GM12878 (cell line): ENCODE measurements at regions not wholly inside any gene's neighbourhood (a gene's known extent, or its start where the extent isn't known, plus 50 kb on each side); places are given as distances from the start of the nearest gene placed in this dataset.

ENCODE experiments used
- ATAC-seq: fragments of 200-7000 bp; cut with Tn5 transposase; 3 replicates; pipeline ENCODE4 v1.9.1; 2020; ENCODE audit warnings: mild to moderate bottlenecking, moderate library complexity
- BruUV-seq: library from RNA; stranded (reverse); fragments of 400-500 nt; replicated peaks from 2 replicates; lab custom pipeline; 2021; lab: Mats Ljungman, UMichigan
- CTCF ChIA-PET: fragments of 300-600 bp; sonication (Branson Sonifier 250); formaldehyde crosslinking; extraction: SDS; loops from one replicate; lab custom pipeline; 2021; ENCODE audit warnings: inconsistent platforms; lab: Yijun Ruan, JAX
- POLR2A ChIA-PET: fragments of 350-600 bp; formaldehyde crosslinking; extraction: SDS; loops from one replicate; lab custom pipeline; 2021; ENCODE audit warnings: inconsistent platforms; lab: Charles Lee
- RAD21 ChIA-PET: fragments of 300-600 bp; sonication (Branson Sonifier 250); formaldehyde crosslinking; loops from one replicate; lab custom pipeline; 2023; ENCODE audit warnings: antibody characterized with exemption; ENCODE audit not compliant: unreplicated experiment; lab: Charles Lee
- SMC1A ChIA-PET: fragments of 300-600 bp; sonication (Branson Sonifier 250); formaldehyde crosslinking; loops from one replicate; lab custom pipeline; 2023; ENCODE audit not compliant: unreplicated experiment, uncharacterized antibody; lab: Charles Lee
- DNase-seq: peaks from one replicate; pipeline ENCODE4 v3.0.0-alpha.2; 2011; ENCODE audit warnings: low read depth, low spot score
- FAIRE-seq: peaks from 3 replicates; lab custom pipeline; 2011; peaks lifted over from hg19 to GRCh38; lab: Jason Lieb, UNC
- H2AFZ ChIP-seq: 2 replicates; pipeline ENCODE4 v1.6.0; 2011; ENCODE audit warnings: low read depth, low read length, control low read depth; ENCODE audit not compliant: control insufficient read depth
- H3K27ac ChIP-seq: 2 replicates; pipeline ENCODE4 v1.5.1; 2011; ENCODE audit warnings: control low read depth; ENCODE audit not compliant: control insufficient read depth, insufficient read depth
- H3K27me3 ChIP-seq, 2 experiments: replicated peaks in 1 of 2; 2 replicates each; pipeline versions ENCODE4 v1.6.0 to v1.6.1; 2011; ENCODE audit warnings: low read length in 1 of 2; ENCODE audit not compliant: control insufficient read depth in 2 of 2, insufficient read depth in 2 of 2
- H3K36me3 ChIP-seq, 2 experiments: 2 replicates each; pipeline ENCODE4 v1.5.1; 2011; ENCODE audit warnings: low read length in 1 of 2; ENCODE audit not compliant: control insufficient read depth in 2 of 2, insufficient read depth in 2 of 2
- H3K4me1 ChIP-seq: 2 replicates; pipeline ENCODE4 v1.6.1; 2011; ENCODE audit warnings: mild to moderate bottlenecking, low read length, moderate library complexity, mixed read lengths; ENCODE audit not compliant: control insufficient read depth, insufficient read depth
- H3K4me2 ChIP-seq: 2 replicates; pipeline ENCODE4 v1.6.0; 2011; ENCODE audit warnings: control low read depth; ENCODE audit not compliant: control insufficient read depth, insufficient read depth
- H3K4me3 ChIP-seq: fragments of 200-600 bp; sonication (generic); 2 replicates; pipeline ENCODE4 v1.5.1; 2016
- H3K79me2 ChIP-seq: 2 replicates; pipeline ENCODE4 v1.6.0; 2011; ENCODE audit warnings: low read length; ENCODE audit not compliant: control insufficient read depth, insufficient read depth
- H3K9ac ChIP-seq: 2 replicates; pipeline ENCODE4 v1.8.0; 2011; ENCODE audit warnings: low read length, control low read depth, mixed read lengths; ENCODE audit not compliant: control insufficient read depth, insufficient read depth
- H3K9me3 ChIP-seq: replicated peaks from 3 replicates; pipeline ENCODE4 v1.5.1; 2011; ENCODE audit warnings: mild to moderate bottlenecking, low read length; ENCODE audit not compliant: control insufficient read depth, insufficient read depth
- H4K20me1 ChIP-seq: 2 replicates; pipeline ENCODE4 v1.6.0; 2011; ENCODE audit not compliant: control insufficient read depth, insufficient read depth
- ASH2L ChIP-seq: fragments of 300-600, 200-600 bp; sonication (generic); IDR thresholded peaks from 2 replicates; pipeline ENCODE4 v1.6.1; 2017; ENCODE audit warnings: low read depth, mild to moderate bottlenecking, borderline replicate concordance
- HDAC2 ChIP-seq: fragments of 200-600 bp; sonication (generic); IDR thresholded peaks from 2 replicates; pipeline ENCODE4 v1.6.1; 2017
- JUND ChIP-seq: IDR thresholded peaks from 2 replicates; pipeline ENCODE4 v1.6.1; 2012; ENCODE audit warnings: low read depth, mild to moderate bottlenecking, low read length, improper control_type of control experiment, moderate library complexity
- MTA2 ChIP-seq: fragments of 450-650 bp; IDR thresholded peaks from 2 replicates; pipeline ENCODE4 v1.6.1; 2016; ENCODE audit warnings: low read depth, mild to moderate bottlenecking, moderate library complexity
- MYB ChIP-seq: fragments of 150-350 bp; IDR thresholded peaks from 2 replicates; pipeline ENCODE4 v1.6.1; 2014; ENCODE audit warnings: mild to moderate bottlenecking, low read depth, low read length, borderline replicate concordance
- NFYB ChIP-seq: IDR thresholded peaks from 2 replicates; pipeline ENCODE4 v1.6.1; 2011; ENCODE audit warnings: low read depth, mild to moderate bottlenecking, low read length, improper control_type of control experiment, moderate library complexity; ENCODE audit not compliant: insufficient read depth
- PAX8 ChIP-seq: fragments of 450-650 bp; IDR thresholded peaks from 2 replicates; pipeline ENCODE4 v1.6.1; 2017; ENCODE audit warnings: mild to moderate bottlenecking, moderate library complexity
- POLR2AphosphoS5 ChIP-seq: IDR thresholded peaks from 2 replicates; pipeline ENCODE4 v1.6.1; 2011; ENCODE audit warnings: mild to moderate bottlenecking, low read length, inconsistent platforms
- RAD51 ChIP-seq: fragments of 450-650 bp; IDR thresholded peaks from 2 replicates; pipeline ENCODE4 v1.6.1; 2016; ENCODE audit warnings: moderate library complexity, mild to moderate bottlenecking, inconsistent platforms
- RUNX3 ChIP-seq: IDR thresholded peaks from 2 replicates; pipeline ENCODE4 v1.6.1; 2012; ENCODE audit warnings: low read length, inconsistent platforms
- SMAD1 ChIP-seq: fragments of 450-650 bp; IDR thresholded peaks from 2 replicates; pipeline ENCODE4 v1.6.1; 2018; ENCODE audit warnings: mild to moderate bottlenecking, low read depth; ENCODE audit not compliant: partially characterized antibody
- SMAD5 ChIP-seq: IDR thresholded peaks from 2 replicates; pipeline ENCODE4 v1.6.1; 2016; ENCODE audit warnings: antibody characterized with exemption, low read depth
- TARDBP ChIP-seq: IDR thresholded peaks from 2 replicates; pipeline ENCODE4 v1.6.1; 2016; ENCODE audit warnings: borderline replicate concordance
- WRNIP1 ChIP-seq: IDR thresholded peaks from 2 replicates; pipeline ENCODE4 v1.6.1; 2011; ENCODE audit warnings: low read depth, low read length, improper control_type of control experiment, borderline replicate concordance
- ZBTB4 ChIP-seq: fragments of 450-650 bp; formaldehyde crosslinking; IDR thresholded peaks from 2 replicates; pipeline ENCODE4 v1.4.0; 2022; ENCODE audit warnings: mild to moderate bottlenecking, moderate library complexity
- WGBS: methylation state at CpG from one replicate; pipeline ENCODE4 v1.1.6; 2016; ENCODE audit warnings: low lambda C conversion rate; ENCODE audit not compliant: insufficient replicate concordance, insufficient coverage; ENCODE audit errors: missing lambda C conversion rate; 5-methylcytosine and 5-hydroxymethylcytosine counted together
- in situ Hi-C: fragments of 300-500 bp; cut with MboI; formaldehyde crosslinking; loops from 9 replicates; pipeline ENCODE4 v1.14.3; 2018; ENCODE audit warnings: mixed read lengths
- intact Hi-C: fragments of 100-400 bp; cut with micrococcal nuclease; formaldehyde crosslinking; loops from one replicate; pipeline ENCODE4 v1.14.2; 2022; ENCODE audit not compliant: unreplicated experiment

GRCh38 chr1:208535511-208535910 lies 291.3 kb upstream of the PLXNA2 start:
- WGBS, result 11% methylated on average over 7 of the region's 7 CpGs
- no peaks in the 10 kb centered on the region for H3K79me2 ChIP-seq
- POLR2A ChIA-PET, result no interaction called here
- no peak for ATAC-seq
- CTCF ChIA-PET, result interaction anchor here (0.6 kb wide), 1 partner anchor 671 kb away, joined by 5 read pairs; no protein-coding TSS in a partner anchor
- in situ Hi-C loops (no loop called here), intact Hi-C loops (no loop called here)
- no peak for DNase-seq
- peaks cover 1 to 3% of the 10 kb centered on the region in 2 experiments; a peak in 3 of 4 replicates for H3K27me3 ChIP-seq
- no TSS peak for BruUV-seq
- H3K9me3 ChIP-seq, result no peaks in the 10 kb centered on the region
- SMC1A ChIA-PET, result interaction anchor here (0.5 kb wide), 1 partner anchor 43 kb away, joined by 3 read pairs; no protein-coding TSS in a partner anchor
- H2AFZ ChIP-seq, result no peak overlapping the region
- H3K27ac ChIP-seq, result no peak overlapping the region
- no peaks in the 10 kb centered on the region for H4K20me1 ChIP-seq
- H3K9ac ChIP-seq, result no peak overlapping the region
- H3K36me3 ChIP-seq, result no peaks in the 10 kb centered on the region
- no peak for TF ChIP-seq JUND
- no peak for TF ChIP-seq ASH2L
- TF ChIP-seq POLR2AphosphoS5, result no peak
- no peak for TF ChIP-seq MYB
- no peak for TF ChIP-seq HDAC2
- no peak for TF ChIP-seq SMAD5
- no peak for TF ChIP-seq SMAD1
- no peak for TF ChIP-seq TARDBP
- no peak for TF ChIP-seq NFYB
- no peak for TF ChIP-seq PAX8
- no peak for TF ChIP-seq RUNX3
- no peak for TF ChIP-seq ZBTB4 (CRISPR knock-in tag)
- TF ChIP-seq RAD51, result no peak
- no peak for TF ChIP-seq MTA2
- TF ChIP-seq WRNIP1, result no peak
- no peak overlapping the region for H3K4me2 ChIP-seq
- FAIRE-seq, result no peak
- H3K4me3 ChIP-seq, result no peak overlapping the region
- RAD21 ChIA-PET, result no interaction called here
- no peaks in the 10 kb centered on the region for H3K4me1 ChIP-seq
